SU-DHL-6 (cell line): ENCODE measurements at regions not wholly inside any gene's neighbourhood (a gene's known extent, or its start where the extent isn't known, plus 50 kb on each side); places are given as distances from the start of the nearest gene placed in this dataset.
"Not testable (repeated sequence)": the region's sequence is repeated elsewhere in the genome, so short reads cannot be mapped to it uniquely, and the experiment has no call there.

Experiments
- EZH2phosphoT487 ChIP-seq: fragments of 200-600 bp; sonication (generic), shearing (Covaris generic); conservative IDR thresholded peaks from 2 replicates; pipeline ENCODE4 v1.6.1; 2018; ENCODE audit warnings: mild to moderate bottlenecking, antibody characterized with exemption, low read length, moderate library complexity, mixed read lengths
- TF ChIP-seq, protein P1 (sequence below): fragments of 200-600 bp; sonication (generic); IDR thresholded peaks from one replicate; pipeline ENCODE4 v1.5.1; 2017; ENCODE audit warnings: antibody characterized with exemption, mild to moderate bottlenecking, low read length, moderate library complexity; ENCODE audit not compliant: insufficient read depth, poor library complexity, severe bottlenecking

- TF ChIP-seq, protein P1, sequence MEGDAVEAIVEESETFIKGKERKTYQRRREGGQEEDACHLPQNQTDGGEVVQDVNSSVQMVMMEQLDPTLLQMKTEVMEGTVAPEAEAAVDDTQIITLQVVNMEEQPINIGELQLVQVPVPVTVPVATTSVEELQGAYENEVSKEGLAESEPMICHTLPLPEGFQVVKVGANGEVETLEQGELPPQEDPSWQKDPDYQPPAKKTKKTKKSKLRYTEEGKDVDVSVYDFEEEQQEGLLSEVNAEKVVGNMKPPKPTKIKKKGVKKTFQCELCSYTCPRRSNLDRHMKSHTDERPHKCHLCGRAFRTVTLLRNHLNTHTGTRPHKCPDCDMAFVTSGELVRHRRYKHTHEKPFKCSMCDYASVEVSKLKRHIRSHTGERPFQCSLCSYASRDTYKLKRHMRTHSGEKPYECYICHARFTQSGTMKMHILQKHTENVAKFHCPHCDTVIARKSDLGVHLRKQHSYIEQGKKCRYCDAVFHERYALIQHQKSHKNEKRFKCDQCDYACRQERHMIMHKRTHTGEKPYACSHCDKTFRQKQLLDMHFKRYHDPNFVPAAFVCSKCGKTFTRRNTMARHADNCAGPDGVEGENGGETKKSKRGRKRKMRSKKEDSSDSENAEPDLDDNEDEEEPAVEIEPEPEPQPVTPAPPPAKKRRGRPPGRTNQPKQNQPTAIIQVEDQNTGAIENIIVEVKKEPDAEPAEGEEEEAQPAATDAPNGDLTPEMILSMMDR = not testable (repeated sequence)
- not testable (repeated sequence) for TF ChIP-seq EZH2phosphoT487
Observed at GRCh38 chr2:142727821-142728478, 149.5 kb upstream of the KYNU start.
